ENCODE measurements at regions not wholly inside any gene's neighbourhood (a gene's known extent, or its start where the extent isn't known, plus 50 kb on each side); places are given as distances from the start of the nearest gene placed in this dataset.

GRCh38 chr13:84524586-84524985 lies 642.3 kb upstream of the SLITRK1 start:
- DNase-seq = no peak
- intact Hi-C loops (cut with DNase I) = no loop called here
- Histone ChIP-seq H3K4me1 (ENCODE audit: insufficient read depth) (no peaks in the 10 kb centered on the region), H3K27ac (no peak overlapping the region), H3K36me3 (no peaks in the 10 kb centered on the region), H3K4me3 (no peak overlapping the region), H3K9me3 (no peaks in the 10 kb centered on the region), H3K27me3 (no peaks in the 10 kb centered on the region)
- TF ChIP-seq EP300 (IDR thresholded peaks at IDR 0.05) = no peak
- no peak for TF ChIP-seq CTCF (IDR thresholded peaks at IDR 0.05)
- TF ChIP-seq POLR2A (IDR thresholded peaks at IDR 0.05) = no peak
- WGBS, 3 donors = 61 to 72% (median 68%) methylated on average over 3 of the region's 3 CpGs

DNA sequence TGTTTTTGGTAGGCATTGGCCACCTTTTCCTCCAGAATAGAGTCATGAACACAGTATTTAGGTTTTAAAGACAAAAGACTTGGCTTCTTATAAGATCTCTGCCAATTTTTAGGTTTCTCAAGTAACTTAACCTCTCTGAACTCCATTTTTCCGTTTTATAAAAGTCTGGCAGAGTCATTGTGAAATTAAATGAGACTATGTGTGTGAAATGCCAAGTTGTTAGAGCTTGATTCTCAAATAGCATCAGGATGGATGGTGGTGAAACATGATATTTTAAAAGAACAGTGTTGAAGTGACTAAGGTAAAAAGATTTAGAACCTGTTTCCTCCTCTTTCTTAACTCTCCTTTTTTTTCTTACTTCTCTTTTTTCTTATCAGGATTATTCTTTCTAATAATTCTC lies 617.7 kb upstream of the SLITRK1 start:
- Histone ChIP-seq H3K4me3 (no peak overlapping the region), H3K4me1 (ENCODE audit: insufficient read depth) (no peaks in the 10 kb centered on the region), H3K27ac (no peak overlapping the region), H3K36me3 (no peaks in the 10 kb centered on the region), H3K9me3 (no peaks in the 10 kb centered on the region), H3K27me3 (no peaks in the 10 kb centered on the region)
- intact Hi-C loops (cut with DNase I) = no loop called here
- WGBS, 3 donors = 38 to 67% (median 57%) methylated on average over 1 of the region's 1 CpG
- no peak for TF ChIP-seq POLR2A (IDR thresholded peaks at IDR 0.05)
- no peak for TF ChIP-seq CTCF (IDR thresholded peaks at IDR 0.05)
- TF ChIP-seq EP300 (IDR thresholded peaks at IDR 0.05) = no peak
- DNase-seq = no peak

GRCh38 chr13:84497613-84498012 lies 615.3 kb upstream of the SLITRK1 start:
- Histone ChIP-seq H3K4me3 (no peak overlapping the region), H3K27me3 (no peaks in the 10 kb centered on the region), H3K9me3 (no peaks in the 10 kb centered on the region), H3K36me3 (no peaks in the 10 kb centered on the region), H3K27ac (no peak overlapping the region), H3K4me1 (ENCODE audit: insufficient read depth) (no peaks in the 10 kb centered on the region)
- intact Hi-C loops (cut with DNase I) = no loop called here
- WGBS, 3 donors = 80 to 87% (median 85%) methylated on average over 5 of the region's 5 CpGs
- no peak for TF ChIP-seq CTCF (IDR thresholded peaks at IDR 0.05)
- no peak for TF ChIP-seq EP300 (IDR thresholded peaks at IDR 0.05)
- TF ChIP-seq POLR2A (IDR thresholded peaks at IDR 0.05) = no peak
- no peak for DNase-seq

- no peaks in the 10 kb centered on the region for H3K9me3 ChIP-seq
- intact Hi-C loops (cut with DNase I) = no loop called here
- H3K27me3 ChIP-seq = no peaks in the 10 kb centered on the region
- no peaks in the 10 kb centered on the region for H3K4me1 ChIP-seq (ENCODE audit: insufficient read depth)
- no peak overlapping the region for H3K27ac ChIP-seq
- no peak overlapping the region for H3K4me3 ChIP-seq
- no peak for TF ChIP-seq CTCF (IDR thresholded peaks at IDR 0.05)
- no peak for TF ChIP-seq EP300 (IDR thresholded peaks at IDR 0.05)
- 87 to 88% (median 87%) methylated on average over 4 of the region's 4 CpGs for WGBS, 3 donors
- no peak for DNase-seq
- no peaks in the 10 kb centered on the region for H3K36me3 ChIP-seq
Measured at GRCh38 chr13:84491952-84492351, 609.7 kb upstream of the SLITRK1 start.

DNA sequence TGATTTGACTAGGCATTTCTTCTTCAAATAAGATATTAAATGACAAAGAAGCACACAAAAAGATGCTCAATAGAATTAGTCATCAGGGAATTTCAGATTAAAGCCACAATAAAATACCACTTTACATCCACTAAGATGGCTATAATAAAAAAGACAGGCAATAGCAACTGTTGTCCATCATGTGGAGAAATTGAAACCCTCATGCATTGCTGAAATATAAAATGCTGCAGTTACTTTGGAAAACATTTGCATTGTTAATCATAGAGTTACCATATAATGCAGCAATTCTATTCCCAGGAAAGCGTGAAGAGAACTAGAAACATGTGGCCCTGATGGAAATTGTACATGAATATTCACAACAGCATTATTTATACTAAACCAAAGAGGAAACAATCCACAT lies 605.5 kb upstream of the SLITRK1 start:
- H3K36me3 ChIP-seq = no peaks in the 10 kb centered on the region
- no peaks in the 10 kb centered on the region for H3K27me3 ChIP-seq
- no peaks in the 10 kb centered on the region for H3K4me1 ChIP-seq (ENCODE audit: insufficient read depth)
- TF ChIP-seq POLR2A (IDR thresholded peaks at IDR 0.05) (no peak), CTCF (IDR thresholded peaks at IDR 0.05) (no peak), EP300 (IDR thresholded peaks at IDR 0.05) (no peak)
- no peak for DNase-seq
- H3K4me3 ChIP-seq = no peak overlapping the region
- H3K9me3 ChIP-seq = no peaks in the 10 kb centered on the region
- 82 to 87% (median 85%) methylated on average over 1 of the region's 1 CpG for whole genome bisulfite sequencing, 3 donors
- H3K27ac ChIP-seq = no peak overlapping the region
- intact Hi-C loops (cut with DNase I) = no loop called here
